ENCODE measurements at regions not wholly inside any gene's neighbourhood (a gene's known extent, or its start where the extent isn't known, plus 50 kb on each side); places are given as distances from the start of the nearest gene placed in this dataset.

GRCh38 chr6:67779876-67780275 is 855.2 kb upstream of the ADGRB3 start:
- Histone ChIP-seq H2AFZ (ENCODE audit: low read depth, low read length) (peak overlapping the region; percentile 41; the same call in 1 of the 2 replicates), H3K79me2 (ENCODE audit: control insufficient read depth, insufficient read depth, low read length) (no peaks in the 10 kb centered on the region), H3K36me3 (ENCODE audit: control insufficient read depth, insufficient read depth, low read length) (no peaks in the 10 kb centered on the region), H4K20me1 (replicated peaks; ENCODE audit: control insufficient read depth, insufficient read depth, low read length) (no peaks in the 10 kb centered on the region), H3K9me1 (ENCODE audit: control insufficient read depth, insufficient read depth, low read length) (no peaks in the 10 kb centered on the region), H3K9me3 (replicated peaks; ENCODE audit: control insufficient read depth, insufficient read depth, low read depth, low read length) (no peaks in the 10 kb centered on the region; the same call in 1 of the 2 replicates), H3K4me1 (replicated peaks in 1 of 2; ENCODE audit: control insufficient read depth in 2 of 2, insufficient read depth in 2 of 2, low read length in 2 of 2) (no peaks in the 10 kb centered on the region), H3K9ac (ENCODE audit: insufficient read depth in 1 of 2, low read depth in 2 of 2, low read length in 2 of 2) (no peak overlapping the region), H3K4me2 (ENCODE audit: insufficient read depth, low read length) (no peak overlapping the region), H3K27me3 (ENCODE audit: control insufficient read depth in 2 of 2, insufficient read depth in 2 of 2, low read length in 2 of 2) (no peaks in the 10 kb centered on the region), H3K4me3 (no peak overlapping the region), H3K27ac (ENCODE audit: extremely low read depth, low read depth, low read length) (no peak overlapping the region)
- DNase-seq (ENCODE audit: extremely low read depth in 1 of 4, low spot score in 3 of 4), result no peak
- ATAC-seq, result no peak
- in situ Hi-C loops (cut with MboI) (no loop called here), intact Hi-C loops (cut with micrococcal nuclease) (loop anchor here (10.0 kb wide), 1 partner anchor 95 kb away; no protein-coding TSS in a partner anchor)
- no TSS peak for BruUV-seq (replicated peaks)
- POLR2A ChIA-PET, result interaction anchor here (0.6 kb wide), 1 partner anchor 101 kb away, joined by 4 read pairs; no protein-coding TSS in a partner anchor
- TF ChIP-seq GABPA (tag; conservative IDR thresholded peaks at IDR 0.05; ENCODE audit: low read depth) (no peak), CHD4 (IDR thresholded peaks at IDR 0.05; ENCODE audit: insufficient read depth, insufficient replicate concordance, low read depth, low read length, poor library complexity, severe bottlenecking) (no peak), MEF2A (IDR thresholded peaks at IDR 0.05; ENCODE audit: control insufficient read depth, low read depth, low read length) (no peak), ZNF766 (CRISPR knock-in tag; conservative IDR thresholded peaks at IDR 0.05) (no peak), ZNF696 (CRISPR knock-in tag; conservative IDR thresholded peaks at IDR 0.05) (no peak), ZNF197 (CRISPR knock-in tag; IDR thresholded peaks at IDR 0.05; ENCODE audit: low read depth) (no peak), STAT6 (CRISPR knock-in tag; IDR thresholded peaks at IDR 0.05) (no peak), MAFF (IDR thresholded peaks at IDR 0.05; ENCODE audit: low read length) (peak; percentile 89), C11orf30 (IDR thresholded peaks at IDR 0.05; ENCODE audit: low read depth) (peak; percentile 93), TAL1 (IDR thresholded peaks at IDR 0.05) (no peak), ZFPM2 (CRISPR knock-in tag; IDR thresholded peaks at IDR 0.05) (no peak), SMARCB1 (IDR thresholded peaks at IDR 0.05; ENCODE audit: insufficient read length, low read depth) (no peak), MAFK (IDR thresholded peaks at IDR 0.05; ENCODE audit: low read length) (peak; percentile 91), ZNF316 (IDR thresholded peaks at IDR 0.05) (peak; percentile 97), CREBBP (IDR thresholded peaks at IDR 0.05; ENCODE audit: low read depth, low read length) (no peak), MAFG (tag; conservative IDR thresholded peaks at IDR 0.05) (peak; percentile 86), CREB3L1 (IDR thresholded peaks at IDR 0.05; ENCODE audit: borderline replicate concordance, low read depth) (no peak)
- 55% methylated on average over 3 of the region's 3 CpGs for WGBS (ENCODE audit: insufficient coverage, low coverage, missing lambda C conversion rate)
- no peak for FAIRE-seq
- CTCF ChIA-PET (ENCODE audit: low intra/inter-chr PET ratio), result no interaction called here

All from K562 (cell line).